HT-29 (cell line): ENCODE measurements at regions not wholly inside any gene's neighbourhood (a gene's known extent, or its start where the extent isn't known, plus 50 kb on each side); places are given as distances from the start of the nearest gene placed in this dataset.

Source experiments
- DNase-seq: peaks from one replicate; pipeline ENCODE4 v3.0.0-alpha.2; 2015; ENCODE audit warnings: low spot score

- no peak for DNase-seq
Measured at GRCh38 chr2:75389271-75389670, 171.5 kb downstream of the EVA1A start.

- DNase-seq: no peak
Measured at GRCh38 chr2:75381032-75381431, 179.7 kb downstream of the EVA1A start.

- DNase-seq: no peak
Measured at GRCh38 chr2:75379476-75380210, 180.3 kb upstream of the TACR1 start.

- no peak for DNase-seq
Measured at GRCh38 chr2:75375646-75376582, 176.6 kb upstream of the TACR1 start.

GRCh38 chr2:75374414-75374957 is 175.2 kb upstream of the TACR1 start:
- DNase-seq: peak; percentile 61

- no peak for DNase-seq
Measured at GRCh38 chr2:75367401-75367800, 168.1 kb upstream of the TACR1 start.

- no peak for DNase-seq
Measured at GRCh38 chr2:75361486-75361885, 162.2 kb upstream of the TACR1 start.

- DNase-seq: no peak
Measured at GRCh38 chr2:75360945-75361344, 161.6 kb upstream of the TACR1 start.

GRCh38 chr2:75356865-75357264 is 157.5 kb upstream of the TACR1 start:
- DNase-seq: no peak

GRCh38 chr2:75353131-75353530 is 153.8 kb upstream of the TACR1 start:
- no peak for DNase-seq

- DNase-seq: no peak
Measured at GRCh38 chr2:75348307-75348706, 149.0 kb upstream of the TACR1 start.

- no peak for DNase-seq
Measured at GRCh38 chr2:75344146-75344545, 144.8 kb upstream of the TACR1 start.

GRCh38 chr2:75342504-75343175 is 143.3 kb upstream of the TACR1 start:
- no peak for DNase-seq

GRCh38 chr2:75340560-75340959 is 141.2 kb upstream of the TACR1 start:
- no peak for DNase-seq

- DNase-seq: no peak
Measured at GRCh38 chr2:75338461-75338860, 139.1 kb upstream of the TACR1 start.

GRCh38 chr2:75337619-75338018 is 138.3 kb upstream of the TACR1 start:
- no peak for DNase-seq

- DNase-seq: no peak
Measured at GRCh38 chr2:75337016-75337415, 137.7 kb upstream of the TACR1 start.

- DNase-seq: no peak
Measured at GRCh38 chr2:75336451-75336850, 137.1 kb upstream of the TACR1 start.

- DNase-seq: no peak
Measured at GRCh38 chr2:75334076-75334475, 134.8 kb upstream of the TACR1 start.

GRCh38 chr2:75333646-75334045 is 134.3 kb upstream of the TACR1 start:
- DNase-seq: no peak

- DNase-seq: no peak
Measured at GRCh38 chr2:75328156-75328555, 128.8 kb upstream of the TACR1 start.

GRCh38 chr2:75327334-75327733 is 128.0 kb upstream of the TACR1 start:
- DNase-seq: no peak
